GM12864 (cell line): ENCODE measurements at regions not wholly inside any gene's neighbourhood (a gene's known extent, or its start where the extent isn't known, plus 50 kb on each side); places are given as distances from the start of the nearest gene placed in this dataset.
"Not testable (repeated sequence)": the region's sequence is repeated elsewhere in the genome, so short reads cannot be mapped to it uniquely, and the experiment has no call there.

Source experiments
- DNase-seq: peaks from one replicate; pipeline ENCODE4 v3.0.0-alpha.2; 2011; ENCODE audit warnings: low read depth
- H3K4me3 ChIP-seq: 2 replicates; pipeline ENCODE4 v1.5.1; 2011; ENCODE audit warnings: mild to moderate bottlenecking, low read depth, low read length, control low read depth
- CTCF ChIP-seq: IDR thresholded peaks from 2 replicates; pipeline ENCODE4 v1.5.1; 2011; ENCODE audit warnings: low read depth, mild to moderate bottlenecking, moderate library complexity, low read length, control low read depth, inconsistent platforms; ENCODE audit errors: missing control alignments

- no peak for DNase-seq
- no peak overlapping the region for H3K4me3 ChIP-seq
- no peak for TF ChIP-seq CTCF
Measured at GRCh38 chr15:70518201-70519003, 245.0 kb downstream of the UACA start.

- TF ChIP-seq CTCF = no peak
- no peak for DNase-seq
- no peak overlapping the region for H3K4me3 ChIP-seq
Measured at GRCh38 chr15:70517194-70517590, 246.2 kb downstream of the UACA start.

- no peak for DNase-seq
- TF ChIP-seq CTCF = no peak
- no peak overlapping the region for H3K4me3 ChIP-seq
Measured at GRCh38 chr15:70516408-70517193, 246.8 kb downstream of the UACA start.

- no peak for TF ChIP-seq CTCF
- no peak overlapping the region for H3K4me3 ChIP-seq
- DNase-seq = no peak
Measured at GRCh38 chr15:70514251-70514650, 249.1 kb downstream of the UACA start.

- DNase-seq = no peak
- no peak overlapping the region for H3K4me3 ChIP-seq
- no peak for TF ChIP-seq CTCF
Measured at GRCh38 chr15:70513819-70514218, 249.5 kb downstream of the UACA start.

GRCh38 chr15:70512772-70513362, 250.5 kb downstream of the UACA start:
- peak; percentile 99 for TF ChIP-seq CTCF
- peak; percentile 66 for DNase-seq
- H3K4me3 ChIP-seq = no peak overlapping the region

- H3K4me3 ChIP-seq, DNase-seq: not testable (repeated sequence)
Measured at GRCh38 chr15:70511972-70512587, 251.3 kb downstream of the UACA start.
